HG03432 (cell line): ENCODE measurements at regions not wholly inside any gene's neighbourhood (a gene's known extent, or its start where the extent isn't known, plus 50 kb on each side); places are given as distances from the start of the nearest gene placed in this dataset.

Source experiments
- ATAC-seq: cut with Tn5 transposase; IDR thresholded peaks from one replicate; pipeline ENCODE4 v1.9.1; 2021; ENCODE audit warnings: mild to moderate bottlenecking, moderate library complexity; ENCODE audit not compliant: unreplicated experiment

GRCh38 chr2:66036948-66037347 lies 398.0 kb upstream of the MEIS1 start:
- ATAC-seq, result no peak

GRCh38 chr2:66034467-66034866 lies 400.5 kb upstream of the MEIS1 start:
- no peak for ATAC-seq

- no peak for ATAC-seq
Measured at GRCh38 chr2:66032226-66032775, 402.6 kb upstream of the MEIS1 start.

- no peak for ATAC-seq
Measured at GRCh38 chr2:66031236-66031635, 403.7 kb upstream of the MEIS1 start.

- no peak for ATAC-seq
Measured at GRCh38 chr2:66030553-66030952, 404.4 kb upstream of the MEIS1 start.

- ATAC-seq, result no peak
Measured at GRCh38 chr2:66024391-66024790, 410.5 kb upstream of the MEIS1 start.

- ATAC-seq, result no peak
Measured at GRCh38 chr2:66021296-66021695, 413.6 kb upstream of the MEIS1 start.

- no peak for ATAC-seq
Measured at GRCh38 chr2:66017763-66018162, 417.2 kb upstream of the MEIS1 start.

GRCh38 chr2:66014450-66014849 lies 420.5 kb upstream of the MEIS1 start:
- ATAC-seq, result no peak

GRCh38 chr2:66013456-66013855 lies 421.5 kb upstream of the MEIS1 start:
- no peak for ATAC-seq

GRCh38 chr2:66003931-66004330 lies 431.0 kb upstream of the MEIS1 start:
- ATAC-seq, result no peak

GRCh38 chr2:66001538-66001937 lies 433.4 kb upstream of the MEIS1 start:
- no peak for ATAC-seq

- ATAC-seq, result no peak
Measured at GRCh38 chr2:66000901-66001300, 434.0 kb upstream of the MEIS1 start.

- ATAC-seq, result no peak
Measured at GRCh38 chr2:65999796-66000195, 435.1 kb upstream of the MEIS1 start.

- ATAC-seq, result no peak
Measured at GRCh38 chr2:65999103-65999502, 435.8 kb upstream of the MEIS1 start.

GRCh38 chr2:65997961-65998360 lies 437.0 kb upstream of the MEIS1 start:
- no peak for ATAC-seq

GRCh38 chr2:65992198-65992554 lies 442.7 kb upstream of the MEIS1 start:
- no peak for ATAC-seq

- ATAC-seq, result no peak
Measured at GRCh38 chr2:65991381-65992197, 443.3 kb upstream of the MEIS1 start.

GRCh38 chr2:65985986-65986385 lies 448.9 kb upstream of the MEIS1 start:
- no peak for ATAC-seq

GRCh38 chr2:65980531-65980930 lies 454.4 kb upstream of the MEIS1 start:
- ATAC-seq, result no peak

GRCh38 chr2:65979446-65979845 lies 455.5 kb upstream of the MEIS1 start:
- ATAC-seq, result no peak

GRCh38 chr2:65974067-65974723 lies 460.7 kb upstream of the MEIS1 start:
- no peak for ATAC-seq
